ENCODE measurements at regions not wholly inside any gene's neighbourhood (a gene's known extent, or its start where the extent isn't known, plus 50 kb on each side); places are given as distances from the start of the nearest gene placed in this dataset.
"Not testable (repeated sequence)": the region's sequence is repeated elsewhere in the genome, so short reads cannot be mapped to it uniquely, and the experiment has no call there.

DNA sequence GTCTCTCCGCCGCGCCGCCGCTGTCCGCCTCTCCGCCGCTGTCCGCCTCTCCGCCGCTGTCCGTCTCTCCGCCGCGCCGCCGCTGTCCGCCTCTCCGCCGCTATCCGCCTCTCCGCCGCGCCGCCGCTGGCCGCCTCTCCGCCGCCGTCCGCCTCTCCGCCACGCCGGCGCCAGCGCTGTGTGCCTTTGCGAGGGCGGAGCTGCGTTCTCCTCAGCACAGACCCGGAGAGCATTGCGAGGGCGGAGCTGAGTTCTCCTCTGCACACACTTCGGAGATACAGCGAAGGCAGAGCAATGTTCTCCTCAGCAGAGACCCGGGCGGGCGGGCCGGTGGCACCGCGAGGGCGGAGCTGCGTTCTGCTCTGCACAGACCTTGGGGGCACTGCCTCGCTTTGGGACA is 327.4 kb upstream of the PLGLB1 start:
- not testable (repeated sequence) for DNase-seq (ENCODE audit: low spot score)

- not testable (repeated sequence) for DNase-seq (ENCODE audit: low spot score)
These were observed 330.7 kb upstream of the PLGLB1 start for GRCh38 chr2:87352178-87352934.

- DNase-seq (ENCODE audit: low spot score), result not testable (repeated sequence)
These were observed 331.8 kb upstream of the PLGLB1 start for GRCh38 chr2:87353408-87353807.

- DNase-seq (ENCODE audit: low spot score), result not testable (repeated sequence)
These were observed 332.5 kb upstream of the PLGLB1 start for GRCh38 chr2:87354102-87354501.

- not testable (repeated sequence) for DNase-seq (ENCODE audit: low spot score)
These were observed 338.6 kb upstream of the PLGLB1 start for GRCh38 chr2:87360250-87360649.

DNA sequence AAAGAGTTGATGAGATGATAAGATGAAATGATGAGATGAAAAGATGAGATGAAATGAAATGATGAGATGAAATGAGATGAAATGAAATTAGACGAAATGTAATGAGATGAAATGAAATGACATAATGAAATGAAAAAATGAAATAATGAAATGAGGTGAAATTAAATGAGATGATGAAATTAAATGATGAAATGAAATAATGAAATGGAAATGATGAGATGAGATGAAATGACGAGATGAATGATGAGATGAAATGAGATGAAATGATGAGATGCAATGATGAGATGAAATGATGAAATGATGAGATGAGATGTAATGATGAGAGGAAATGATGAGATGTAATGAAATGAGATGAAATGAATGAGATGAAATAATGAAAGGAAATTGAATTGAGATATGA is 339.3 kb upstream of the PLGLB1 start:
- not testable (repeated sequence) for DNase-seq (ENCODE audit: low spot score)

- not testable (repeated sequence) for DNase-seq (ENCODE audit: low spot score)
These were observed 340.2 kb upstream of the PLGLB1 start for GRCh38 chr2:87361805-87362204.

GRCh38 chr2:87364379-87364778 is 342.7 kb upstream of the PLGLB1 start:
- not testable (repeated sequence) for DNase-seq (ENCODE audit: low spot score)

- DNase-seq (ENCODE audit: low spot score), result not testable (repeated sequence)
These were observed 343.4 kb upstream of the PLGLB1 start for GRCh38 chr2:87365038-87365437.

GRCh38 chr2:87386063-87386560 is 361.8 kb upstream of the PLGLB2 start:
- DNase-seq (ENCODE audit: low spot score), result not testable (repeated sequence)

- DNase-seq (ENCODE audit: low spot score), result not testable (repeated sequence)
These were observed 352.1 kb upstream of the PLGLB2 start for GRCh38 chr2:87395784-87396183.

DNA sequence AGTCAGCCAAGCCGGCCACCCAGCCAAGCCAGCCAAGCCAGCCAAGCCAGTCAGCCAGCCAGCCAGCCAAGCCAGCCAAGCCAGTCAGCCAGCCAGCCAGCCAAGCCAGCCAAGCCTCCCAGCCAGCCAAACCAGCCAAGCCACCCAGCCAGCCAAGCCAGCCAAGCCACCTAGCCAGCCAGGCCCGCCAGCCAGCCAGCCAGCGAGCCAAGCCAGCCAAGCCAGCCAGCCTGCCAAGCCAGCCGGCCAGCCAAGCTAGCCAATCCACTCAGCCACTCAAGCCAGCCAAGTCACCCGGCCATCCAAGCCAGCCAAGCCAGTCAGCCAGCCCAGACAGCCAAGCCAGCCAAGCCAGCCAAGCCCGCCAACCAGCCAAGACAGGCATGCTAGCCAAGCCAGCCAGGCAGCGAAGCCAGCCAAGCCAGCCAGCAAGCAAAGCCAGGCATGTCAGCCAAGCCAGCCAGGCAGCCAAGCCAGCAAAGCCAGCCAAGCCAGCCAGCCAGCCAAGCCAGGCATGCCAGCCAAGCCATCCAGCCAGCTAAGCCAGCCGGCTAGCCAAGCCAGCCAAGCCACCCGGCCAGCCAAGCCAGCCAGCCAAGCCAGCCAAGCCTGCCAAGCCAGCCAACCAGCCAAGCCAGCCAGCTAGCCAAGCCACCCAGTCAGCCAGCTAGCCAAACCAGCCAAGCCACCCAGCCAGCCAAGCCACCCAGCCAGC is 351.2 kb upstream of the PLGLB2 start:
- DNase-seq (ENCODE audit: low spot score), result not testable (repeated sequence)

- not testable (repeated sequence) for DNase-seq (ENCODE audit: low spot score)
These were observed 350.4 kb upstream of the PLGLB2 start for GRCh38 chr2:87397276-87398065.

DNA sequence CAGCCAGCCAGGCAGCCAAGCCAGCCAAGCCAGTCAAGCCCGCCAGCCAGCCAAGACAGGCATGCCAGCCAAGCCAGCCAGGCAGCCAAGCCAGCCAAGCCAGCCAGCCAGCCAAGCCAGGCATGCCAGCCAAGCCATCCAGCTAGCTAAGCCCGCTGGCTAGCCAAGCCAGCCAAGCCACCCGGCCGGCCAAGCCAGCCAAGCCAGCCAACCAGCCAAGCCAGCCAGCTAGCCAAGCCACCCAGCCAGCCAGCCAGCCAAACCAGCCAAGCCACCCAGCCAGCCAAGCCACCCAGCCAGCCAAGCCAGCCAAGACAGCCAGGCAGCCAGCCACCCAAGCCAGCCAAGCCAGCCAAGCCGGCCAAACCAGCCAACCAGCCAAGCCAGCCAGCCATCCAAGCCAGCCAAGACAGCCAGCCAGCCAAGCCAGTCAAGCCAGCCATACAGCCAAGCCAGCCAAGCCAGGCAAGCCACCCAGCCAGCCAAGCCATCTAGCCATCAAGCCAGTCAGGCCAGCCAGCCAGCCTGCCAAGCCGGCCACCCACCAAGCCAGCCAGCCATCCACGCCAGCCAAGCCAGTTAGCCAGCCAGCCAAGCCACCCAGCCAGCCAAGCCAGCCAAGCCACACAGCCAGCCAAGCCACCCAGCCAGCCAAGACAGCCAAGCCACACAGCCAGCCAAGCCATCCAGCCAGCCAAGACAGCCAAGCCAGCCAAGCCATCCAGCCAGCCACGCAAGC is 349.2 kb upstream of the PLGLB2 start:
- not testable (repeated sequence) for DNase-seq (ENCODE audit: low spot score)

DNA sequence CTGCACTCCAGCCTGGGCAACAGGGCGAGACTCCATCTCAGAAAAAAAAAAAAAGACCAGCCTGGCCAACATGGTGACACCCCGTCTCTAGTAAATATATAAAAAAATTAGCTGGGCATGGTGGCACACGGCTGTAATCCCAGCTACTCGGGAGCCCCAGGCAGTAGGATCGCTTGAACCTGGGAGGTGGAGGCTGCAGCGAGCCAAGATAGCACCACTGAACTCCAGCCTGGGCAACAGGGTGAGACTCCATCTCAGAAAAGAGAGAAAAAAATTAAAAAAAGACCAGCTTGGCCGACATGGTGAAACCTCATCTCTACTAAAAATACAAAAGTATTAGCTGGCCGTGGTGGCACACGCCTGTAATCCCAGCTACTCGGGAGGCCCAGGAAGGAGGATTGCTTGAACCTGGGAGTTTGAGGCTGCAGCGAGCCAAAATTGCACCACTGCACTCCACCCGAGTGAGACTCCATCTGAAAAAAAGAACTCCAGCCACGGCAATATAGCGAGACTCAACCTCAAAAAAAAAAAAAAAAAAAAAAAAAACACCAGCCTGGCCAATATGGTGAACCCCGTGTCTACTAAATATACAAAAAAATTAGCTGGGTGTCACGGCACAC is 346.1 kb upstream of the PLGLB2 start:
- DNase-seq (ENCODE audit: low spot score), result no peak

- DNase-seq (ENCODE audit: low spot score), result peak; percentile 29
These were observed 344.1 kb upstream of the PLGLB2 start for GRCh38 chr2:87403893-87404175.

DNA sequence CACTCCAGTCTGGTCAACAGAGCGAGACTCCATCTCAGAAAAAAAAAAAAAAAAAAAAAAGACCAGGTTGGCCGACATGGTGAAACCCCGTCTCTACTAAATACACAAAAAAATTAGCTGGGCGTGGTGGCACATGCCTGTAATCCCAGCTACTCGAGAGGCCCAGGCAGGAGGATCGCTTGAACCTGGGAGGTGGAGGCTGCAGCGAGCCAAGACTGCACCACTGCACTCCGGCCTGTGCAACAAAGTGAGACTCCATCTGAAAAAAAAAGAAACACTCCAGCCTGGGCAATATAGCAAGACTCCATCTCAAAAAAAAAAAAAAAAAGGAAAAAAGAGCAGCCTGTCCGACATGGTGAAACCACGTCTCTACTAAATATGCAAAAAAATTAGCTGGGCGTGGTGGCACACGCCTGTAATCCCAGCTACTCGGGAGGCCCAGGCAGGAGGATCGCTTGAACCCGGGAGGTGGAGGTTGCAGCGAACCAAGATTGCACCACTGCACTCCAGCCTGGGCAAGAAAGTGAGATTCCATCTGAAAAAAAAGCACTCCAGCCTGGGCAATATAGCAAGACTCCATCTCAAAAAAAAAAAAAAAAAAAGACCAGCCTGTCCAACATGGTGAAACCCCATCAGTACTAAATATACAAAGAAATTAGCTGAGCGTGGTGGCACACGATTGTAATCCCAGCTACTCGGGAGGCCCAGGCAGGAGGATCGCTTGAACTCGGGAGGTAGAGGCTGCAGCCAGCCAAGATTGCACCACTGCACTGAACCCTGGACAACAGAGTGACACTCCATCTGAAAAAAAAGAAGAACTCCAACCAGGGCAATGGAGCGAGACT is 343.3 kb upstream of the PLGLB2 start:
- peak; percentile 18 for DNase-seq (ENCODE audit: low spot score)

DNA sequence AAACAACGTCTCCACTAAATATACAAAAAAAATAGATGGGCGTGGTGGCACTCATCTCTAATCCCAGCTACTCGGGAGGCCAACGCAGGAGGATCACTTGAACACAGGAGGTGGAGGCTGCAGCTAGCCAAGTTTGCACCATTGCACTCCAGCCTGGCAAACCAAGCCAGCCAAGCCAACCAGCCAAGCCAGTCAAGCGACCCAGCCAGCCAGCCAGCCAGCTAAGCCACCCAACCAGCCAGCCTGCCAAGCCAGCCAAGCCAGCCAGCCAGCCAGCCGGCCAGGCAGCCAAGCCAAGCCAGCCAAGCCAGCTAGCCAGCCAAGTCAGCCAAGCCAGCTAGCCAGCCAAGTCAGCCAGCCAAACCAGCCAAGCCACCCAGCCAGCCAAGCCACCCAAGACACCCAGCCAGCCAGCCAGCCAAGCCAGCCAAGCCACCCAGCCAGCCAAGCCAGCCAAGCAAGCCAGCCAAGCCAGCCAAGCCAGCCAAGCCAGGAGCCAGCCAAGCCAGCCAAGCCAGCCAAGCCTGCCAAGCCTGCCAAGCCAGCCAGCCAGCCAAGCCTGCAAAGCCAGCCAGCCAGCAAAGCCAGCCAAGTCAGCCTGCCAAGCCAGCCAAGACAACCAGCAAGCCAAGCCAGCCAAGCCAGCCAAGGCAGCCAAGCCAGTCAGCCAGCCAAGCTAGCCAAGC is 342.2 kb upstream of the PLGLB2 start:
- DNase-seq (ENCODE audit: low spot score), result peak; percentile 30

DNA sequence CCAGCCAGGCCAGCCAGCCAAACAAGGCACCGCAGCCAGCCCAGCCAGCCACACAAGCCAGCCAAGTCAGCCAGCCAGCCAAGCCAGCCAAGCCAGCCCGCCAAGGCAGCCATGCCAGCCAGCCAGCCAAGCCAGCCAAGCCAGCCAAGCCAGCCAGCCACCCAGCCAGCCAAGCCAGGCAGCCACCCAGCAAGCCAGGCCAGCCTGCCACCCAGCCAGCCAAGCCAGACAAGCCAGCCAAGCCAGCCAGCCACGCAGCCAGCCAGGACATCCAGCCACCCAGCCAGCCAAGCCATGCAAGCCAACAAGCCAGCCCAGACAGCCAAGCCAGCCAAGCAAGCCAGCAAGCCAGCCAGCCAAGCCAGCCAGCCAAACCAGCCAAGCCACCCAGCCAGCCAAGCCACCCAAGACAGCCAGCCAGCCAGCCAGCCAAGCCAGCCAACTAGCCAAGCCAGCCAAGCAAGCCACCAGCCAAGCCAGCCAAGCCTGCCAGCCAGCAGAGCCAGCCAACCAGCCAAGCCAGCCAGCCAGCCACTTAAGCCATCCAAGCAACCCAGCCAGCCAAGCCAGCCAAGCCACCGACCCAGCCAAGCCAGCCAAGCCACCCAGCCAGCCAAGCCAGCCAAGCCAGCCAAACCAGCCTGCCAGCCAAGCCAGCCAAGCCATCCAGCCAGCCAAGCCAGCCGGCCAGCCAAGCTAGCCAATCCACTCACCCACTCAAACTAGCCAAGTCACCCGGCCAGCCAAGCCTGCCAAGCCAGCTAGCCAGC is 341.3 kb upstream of the PLGLB2 start:
- DNase-seq (ENCODE audit: low spot score), result peak; percentile 42

Data from ureter (tissue), 1 donor.